Central memory CD8-positive, alpha-beta T cell (primary cell): ENCODE measurements at regions not wholly inside any gene's neighbourhood (a gene's known extent, or its start where the extent isn't known, plus 50 kb on each side); places are given as distances from the start of the nearest gene placed in this dataset.

Experiments
- ATAC-seq: fragments of 150-1000 bp; cut with Tn5 transposase; replicated peaks from 2 replicates; pipeline ENCODE4 v1.10.0; 2022; ENCODE audit warnings: mild to moderate bottlenecking, moderate FRiP score, moderate number of reproducible peaks; ENCODE audit not compliant: poor library complexity, severe bottlenecking; ENCODE audit errors: extremely low read depth
- DNase-seq, 2 donors: peaks; one replicate each; pipeline ENCODE4 v3.0.0; 2021; ENCODE audit warnings: low spot score in 2 of 2
- H3K27ac Mint-ChIP-seq: one replicate; pipeline ENCODE4 v1.8.0; 2022; ENCODE audit warnings: low read depth, mild to moderate bottlenecking, moderate library complexity, mixed read lengths
- H3K27me3 Mint-ChIP-seq: one replicate; pipeline ENCODE4 v1.8.0; 2022; ENCODE audit warnings: mixed read lengths
- H3K36me3 Mint-ChIP-seq: one replicate; pipeline ENCODE4 v1.8.0; 2022; ENCODE audit warnings: mild to moderate bottlenecking, moderate library complexity, mixed read lengths; ENCODE audit not compliant: insufficient read depth
- H3K4me1 Mint-ChIP-seq: one replicate; pipeline ENCODE4 v1.8.0; 2022; ENCODE audit warnings: mixed read lengths
- H3K4me3 Mint-ChIP-seq: one replicate; pipeline ENCODE4 v1.8.0; 2022; ENCODE audit warnings: mild to moderate bottlenecking, moderate library complexity, mixed read lengths
- H3K9me3 Mint-ChIP-seq: one replicate; pipeline ENCODE4 v1.8.0; 2022; ENCODE audit warnings: mixed read lengths

DNA sequence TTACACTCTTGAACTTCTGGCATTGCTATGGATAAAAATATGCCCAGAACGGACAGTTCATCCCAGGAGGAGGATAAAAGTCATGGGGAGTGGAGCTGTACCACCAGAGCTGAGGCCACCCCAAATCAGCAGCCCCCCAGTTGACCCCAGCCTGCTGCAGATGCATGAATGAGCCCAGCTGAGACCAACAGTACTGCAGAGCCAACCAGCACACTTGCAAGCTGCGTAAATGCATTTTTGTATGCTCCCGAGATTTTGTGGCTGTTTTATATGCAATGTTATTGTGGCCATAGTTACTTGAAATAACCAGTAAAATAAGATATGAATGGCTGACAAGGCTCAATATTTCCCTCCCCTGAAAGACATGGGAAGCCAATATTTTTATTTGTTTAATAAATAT lies 264.6 kb downstream of the DUSP10 start:
- H3K27me3 Mint-ChIP-seq: peaks cover 31% of the 10 kb centered on the region
- no peak overlapping the region for H3K4me3 Mint-ChIP-seq
- H3K27ac Mint-ChIP-seq: no peak overlapping the region
- DNase-seq (no peak), ATAC-seq (no peak)
- no peaks in the 10 kb centered on the region for H3K9me3 Mint-ChIP-seq
- no peaks in the 10 kb centered on the region for H3K4me1 Mint-ChIP-seq
- H3K36me3 Mint-ChIP-seq: no peaks in the 10 kb centered on the region

- peak in 1 of 2 donors; percentile 11 for DNase-seq
- Mint-ChIP-seq H3K4me1 (no peaks in the 10 kb centered on the region), H3K27ac (no peak overlapping the region), H3K4me3 (no peak overlapping the region), H3K36me3 (no peaks in the 10 kb centered on the region), H3K27me3 (peaks cover 21% of the 10 kb centered on the region), H3K9me3 (no peaks in the 10 kb centered on the region)
- ATAC-seq: peak; percentile 62
These were observed 263.6 kb downstream of the DUSP10 start for GRCh38 chr1:221478050-221478949.

- Mint-ChIP-seq H3K4me3 (no peak overlapping the region), H3K9me3 (no peaks in the 10 kb centered on the region), H3K4me1 (no peaks in the 10 kb centered on the region), H3K36me3 (no peaks in the 10 kb centered on the region), H3K27me3 (no peaks in the 10 kb centered on the region), H3K27ac (no peak overlapping the region)
- DNase-seq (no peak), ATAC-seq (no peak)
These were observed 253.9 kb downstream of the DUSP10 start for GRCh38 chr1:221487781-221488524.

DNA sequence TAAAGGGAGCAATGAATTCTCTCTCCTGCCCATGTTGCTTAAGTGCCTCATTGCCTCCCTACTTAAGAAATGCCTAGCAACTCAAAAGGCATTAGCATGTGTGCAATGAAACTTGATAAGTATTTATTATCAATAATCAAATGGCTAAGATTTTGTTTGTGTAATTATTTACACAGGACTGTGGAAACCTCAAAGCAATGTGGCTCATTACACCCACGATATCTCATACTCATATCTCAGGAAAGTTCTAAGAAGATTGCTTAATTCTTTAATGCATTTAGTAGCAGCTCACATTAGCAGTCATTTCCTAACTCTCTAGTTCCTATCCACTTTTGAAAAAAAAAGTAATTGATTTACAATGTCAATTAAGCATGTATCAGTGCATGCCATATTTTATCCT lies 253.3 kb downstream of the DUSP10 start:
- Mint-ChIP-seq H3K4me1 (no peaks in the 10 kb centered on the region), H3K4me3 (no peak overlapping the region), H3K27me3 (no peaks in the 10 kb centered on the region), H3K36me3 (no peaks in the 10 kb centered on the region), H3K9me3 (no peaks in the 10 kb centered on the region), H3K27ac (no peak overlapping the region)
- DNase-seq: no peak
- ATAC-seq: no peak

GRCh38 chr1:221494670-221495069 lies 247.2 kb downstream of the DUSP10 start:
- Mint-ChIP-seq H3K36me3 (no peaks in the 10 kb centered on the region), H3K27me3 (no peaks in the 10 kb centered on the region), H3K27ac (no peak overlapping the region), H3K4me3 (no peak overlapping the region), H3K9me3 (no peaks in the 10 kb centered on the region), H3K4me1 (no peaks in the 10 kb centered on the region)
- DNase-seq (no peak), ATAC-seq (no peak)

DNA sequence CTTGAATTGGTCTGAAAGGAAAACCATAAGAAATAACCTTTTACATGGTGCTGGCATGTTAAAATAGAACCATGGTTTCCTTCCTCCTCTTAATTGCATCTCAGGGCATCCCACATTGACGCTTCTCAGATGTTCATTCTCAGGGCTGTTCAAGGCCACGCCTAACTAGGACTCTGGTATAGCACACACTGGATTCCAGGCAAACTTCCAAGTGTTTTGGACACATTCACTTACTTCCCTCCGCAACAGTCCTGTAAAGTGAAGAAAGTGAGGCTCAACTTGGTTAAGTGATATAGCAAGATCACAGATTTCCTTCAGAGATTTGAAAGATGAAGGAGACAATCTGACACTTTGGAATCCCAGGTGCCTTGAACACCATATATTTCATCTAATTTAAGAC lies 244.8 kb downstream of the DUSP10 start:
- no peaks in the 10 kb centered on the region for H3K9me3 Mint-ChIP-seq
- H3K27me3 Mint-ChIP-seq: no peaks in the 10 kb centered on the region
- ATAC-seq: no peak
- no peaks in the 10 kb centered on the region for H3K36me3 Mint-ChIP-seq
- no peak overlapping the region for H3K4me3 Mint-ChIP-seq
- DNase-seq: no peak
- H3K27ac Mint-ChIP-seq: no peak overlapping the region
- H3K4me1 Mint-ChIP-seq: no peaks in the 10 kb centered on the region

DNA sequence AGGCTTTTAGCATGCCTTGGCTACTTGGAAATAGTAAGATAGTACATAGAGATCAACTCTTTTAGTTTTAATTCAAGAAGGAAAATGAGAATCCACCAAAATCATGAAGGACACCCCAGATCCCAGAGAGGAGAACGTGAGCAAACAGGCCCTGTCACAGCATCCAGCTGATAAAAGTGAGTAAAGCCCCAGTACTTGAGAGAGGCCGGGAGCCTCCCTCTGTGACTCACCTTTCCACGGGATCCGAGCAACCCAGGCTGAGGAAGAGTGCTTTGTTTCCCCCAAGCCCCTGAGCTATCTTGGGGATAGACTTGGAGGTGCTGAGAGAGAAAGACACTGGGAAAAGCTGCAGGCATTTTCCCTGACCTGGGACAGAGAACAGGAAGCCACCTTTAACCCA lies 238.6 kb downstream of the DUSP10 start:
- no peak for ATAC-seq

GRCh38 chr1:221509575-221510355 lies 232.1 kb downstream of the DUSP10 start:
- ATAC-seq: no peak
- H3K27ac Mint-ChIP-seq: no peak overlapping the region
- H3K4me1 Mint-ChIP-seq: no peaks in the 10 kb centered on the region
- H3K36me3 Mint-ChIP-seq: no peaks in the 10 kb centered on the region
- H3K4me3 Mint-ChIP-seq: no peak overlapping the region
- DNase-seq: no peak
- peaks cover 14% of the 10 kb centered on the region for H3K9me3 Mint-ChIP-seq
- H3K27me3 Mint-ChIP-seq: peaks cover 25% of the 10 kb centered on the region

More for the DNA sequence above, 238.6 kb downstream of the DUSP10 start:
- peaks cover 14% of the 10 kb centered on the region for H3K9me3 Mint-ChIP-seq
- peaks cover 35% of the 10 kb centered on the region for H3K27me3 Mint-ChIP-seq
- no peak overlapping the region for H3K4me3 Mint-ChIP-seq
- DNase-seq: no peak
- no peaks in the 10 kb centered on the region for H3K4me1 Mint-ChIP-seq
- peaks cover 6% of the 10 kb centered on the region for H3K36me3 Mint-ChIP-seq
- no peak overlapping the region for H3K27ac Mint-ChIP-seq

- Mint-ChIP-seq H3K27ac (no peak overlapping the region), H3K4me1 (no peaks in the 10 kb centered on the region), H3K27me3 (peaks cover 15% of the 10 kb centered on the region), H3K36me3 (no peaks in the 10 kb centered on the region), H3K9me3 (peaks cover 3% of the 10 kb centered on the region), H3K4me3 (no peak overlapping the region)
- ATAC-seq (no peak), DNase-seq (no peak)
These were observed 230.9 kb downstream of the DUSP10 start for GRCh38 chr1:221510793-221511503.

DNA sequence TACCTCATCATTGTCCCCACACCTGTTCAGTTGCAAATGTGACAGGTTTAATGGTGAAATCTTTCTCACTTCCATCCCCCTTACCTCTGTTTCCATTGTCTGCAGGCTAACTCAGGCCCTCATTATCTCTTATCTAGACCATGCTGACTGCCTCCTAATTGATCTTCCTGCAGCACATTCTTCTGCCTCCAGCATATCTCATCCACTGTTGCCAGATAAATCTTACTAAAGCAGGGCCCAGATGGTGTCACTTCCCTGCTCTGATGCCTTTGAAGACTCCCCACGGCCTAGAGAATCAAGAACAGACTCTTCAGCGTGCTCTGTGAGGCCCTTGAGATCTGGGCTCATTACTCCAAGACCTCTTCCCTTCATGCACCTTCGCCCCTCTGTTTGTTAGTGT lies 230.1 kb downstream of the DUSP10 start:
- Mint-ChIP-seq H3K27me3 (peaks cover 7% of the 10 kb centered on the region), H3K36me3 (no peaks in the 10 kb centered on the region), H3K4me1 (no peaks in the 10 kb centered on the region), H3K9me3 (no peaks in the 10 kb centered on the region), H3K27ac (no peak overlapping the region), H3K4me3 (no peak overlapping the region)
- ATAC-seq (no peak), DNase-seq (no peak)

GRCh38 chr1:221514806-221515205 lies 227.1 kb downstream of the DUSP10 start:
- Mint-ChIP-seq H3K4me3 (no peak overlapping the region), H3K27me3 (no peaks in the 10 kb centered on the region), H3K4me1 (no peaks in the 10 kb centered on the region), H3K9me3 (no peaks in the 10 kb centered on the region), H3K27ac (no peak overlapping the region), H3K36me3 (peaks cover 1% of the 10 kb centered on the region)
- no peak for DNase-seq
- ATAC-seq: no peak

GRCh38 chr1:221515496-221515895 lies 226.4 kb downstream of the DUSP10 start:
- no peak for ATAC-seq

More at GRCh38 chr1:221515496-221515895, 226.4 kb downstream of the DUSP10 start:
- DNase-seq: no peak
- Mint-ChIP-seq H3K27me3 (no peaks in the 10 kb centered on the region), H3K4me3 (no peak overlapping the region), H3K36me3 (peaks cover 1% of the 10 kb centered on the region), H3K4me1 (no peaks in the 10 kb centered on the region), H3K9me3 (no peaks in the 10 kb centered on the region), H3K27ac (no peak overlapping the region)
